ENCODE measurements at regions not wholly inside any gene's neighbourhood (a gene's known extent, or its start where the extent isn't known, plus 50 kb on each side); places are given as distances from the start of the nearest gene placed in this dataset.

- H3F3A ChIP-seq (replicated peaks; ENCODE audit: low read depth): no peaks in the 10 kb centered on the region
- no peaks in the 10 kb centered on the region for H3K27me3 ChIP-seq (ENCODE audit: insufficient read depth)
- Mint-ChIP-seq H3K9me3 (no peaks in the 10 kb centered on the region), H3K36me3 (ENCODE audit: low read depth) (no peaks in the 10 kb centered on the region), H3K27ac (no peak overlapping the region), H3K27me3 (ENCODE audit: insufficient read depth, low read depth, poor library complexity) (no peaks in the 10 kb centered on the region), H3K4me3 (no peak overlapping the region), H3K4me1 (no peaks in the 10 kb centered on the region)
- no peak overlapping the region for H3K4me3 ChIP-seq
- H3K9me2 ChIP-seq (ENCODE audit: insufficient read depth): no peaks in the 10 kb centered on the region
- no peaks in the 10 kb centered on the region for H4K20me1 ChIP-seq (replicated peaks; ENCODE audit: insufficient read depth)
- H3K4me1 ChIP-seq (ENCODE audit: insufficient read depth): no peaks in the 10 kb centered on the region
- ATAC-seq (no peak), DNase-seq (ENCODE audit: low spot score) (no peak)
- TF ChIP-seq ZNF331 (CRISPR knock-in tag; IDR thresholded peaks at IDR 0.05; ENCODE audit: low read depth): no peak
- TF ChIP-seq ZNF114 (CRISPR knock-in tag; IDR thresholded peaks at IDR 0.05): no peak
- TF ChIP-seq POLR2AphosphoS5 (IDR thresholded peaks at IDR 0.05; ENCODE audit: low read depth): no peak
- no peak for TF ChIP-seq EZH2 (IDR thresholded peaks at IDR 0.05; ENCODE audit: low read depth, unreplicated experiment)
- TF ChIP-seq CREB1 (CRISPR knock-in tag; IDR thresholded peaks at IDR 0.05; ENCODE audit: low read depth): no peak
- TF ChIP-seq JUNB (IDR thresholded peaks at IDR 0.05; ENCODE audit: unreplicated experiment): no peak
- no peak for TF ChIP-seq EZH2phosphoT487 (IDR thresholded peaks at IDR 0.05; ENCODE audit: unreplicated experiment)
- no peak for TF ChIP-seq ZNF462 (CRISPR knock-in tag; IDR thresholded peaks at IDR 0.05)
- TF ChIP-seq CTCF (conservative IDR thresholded peaks at IDR 0.05; ENCODE audit: low read depth in 2 of 2): no peak
- TF ChIP-seq ETS1 (IDR thresholded peaks at IDR 0.05): no peak
- no peak for TF ChIP-seq STAT1 (IDR thresholded peaks at IDR 0.05; ENCODE audit: unreplicated experiment)
- no peak for TF ChIP-seq REST (IDR thresholded peaks at IDR 0.05; ENCODE audit: unreplicated experiment)
- TF ChIP-seq NANOG (IDR thresholded peaks at IDR 0.05; ENCODE audit: borderline replicate concordance): no peak
- H3K4me2 ChIP-seq: no peak overlapping the region
- H3K79me2 ChIP-seq (replicated peaks; ENCODE audit: insufficient read depth): no peaks in the 10 kb centered on the region
- no peaks in the 10 kb centered on the region for H3K36me3 ChIP-seq (ENCODE audit: insufficient read depth)
- H3K27ac ChIP-seq (ENCODE audit: low read depth): no peak overlapping the region
- no peak overlapping the region for H2AFZ ChIP-seq
Measured at GRCh38 chr5:75828029-75828428, 110.8 kb upstream of the POC5 start.
